NCI-H2196 treated with DMSO at 0.1 percent for 48 hours (cell line): ENCODE measurements at regions not wholly inside any gene's neighbourhood (a gene's known extent, or its start where the extent isn't known, plus 50 kb on each side); places are given as distances from the start of the nearest gene placed in this dataset.
"Not testable (repeated sequence)": the region's sequence is repeated elsewhere in the genome, so short reads cannot be mapped to it uniquely, and the experiment has no call there.

Source experiments
- DNase-seq: peaks from one replicate; lab custom pipeline; 2025; ENCODE audit not compliant: unreplicated experiment; lab: John Stamatoyannopoulos, UW

- no peak for DNase-seq
Measured at GRCh38 chr13:97520061-97520460, 86.1 kb downstream of the RAP2A start.

- no peak for DNase-seq
Measured at GRCh38 chr13:97520866-97521265, 86.9 kb downstream of the RAP2A start.

- no peak for DNase-seq
Measured at GRCh38 chr13:97521726-97522125, 87.8 kb downstream of the RAP2A start.

GRCh38 chr13:97522243-97522642, 88.3 kb downstream of the RAP2A start:
- DNase-seq, result no peak

- DNase-seq, result no peak
Measured at GRCh38 chr13:97526556-97526955, 92.6 kb downstream of the RAP2A start.

GRCh38 chr13:97528518-97528917, 94.5 kb downstream of the RAP2A start:
- DNase-seq, result no peak

- no peak for DNase-seq
Measured at GRCh38 chr13:97534540-97534939, 100.6 kb downstream of the RAP2A start.

GRCh38 chr13:97535614-97536013, 101.6 kb downstream of the RAP2A start:
- DNase-seq, result no peak

- no peak for DNase-seq
Measured at GRCh38 chr13:97537110-97537509, 103.1 kb downstream of the RAP2A start.

- no peak for DNase-seq
Measured at GRCh38 chr13:97538203-97538602, 104.2 kb downstream of the RAP2A start.

- DNase-seq, result no peak
Measured at GRCh38 chr13:97539651-97540610, 106.0 kb downstream of the RAP2A start.

GRCh38 chr13:97540696-97541095, 106.7 kb downstream of the RAP2A start:
- DNase-seq, result no peak

- DNase-seq, result no peak
Measured at GRCh38 chr13:97542102-97542685, 108.2 kb downstream of the RAP2A start.

GRCh38 chr13:97544031-97544765, 110.2 kb downstream of the RAP2A start:
- no peak for DNase-seq

- not testable (repeated sequence) for DNase-seq
Measured at GRCh38 chr13:97544971-97545499, 111.1 kb downstream of the RAP2A start.

GRCh38 chr13:97548138-97548537, 114.2 kb downstream of the RAP2A start:
- DNase-seq, result no peak

GRCh38 chr13:97548711-97549110, 114.7 kb downstream of the RAP2A start:
- no peak for DNase-seq

GRCh38 chr13:97549201-97549600, 115.2 kb downstream of the RAP2A start:
- no peak for DNase-seq

- DNase-seq, result no peak
Measured at GRCh38 chr13:97554496-97554895, 120.5 kb downstream of the RAP2A start.

- DNase-seq, result no peak
Measured at GRCh38 chr13:97555034-97555433, 121.1 kb downstream of the RAP2A start.

- no peak for DNase-seq
Measured at GRCh38 chr13:97559030-97559429, 125.1 kb downstream of the RAP2A start.
